Neuronal stem cell (in vitro differentiated cells): ENCODE measurements at regions not wholly inside any gene's neighbourhood (a gene's known extent, or its start where the extent isn't known, plus 50 kb on each side); places are given as distances from the start of the nearest gene placed in this dataset.

ENCODE experiments used
- DNase-seq: peaks from one replicate; pipeline ENCODE4 v3.0.0-alpha.2; 2013; ENCODE audit warnings: low spot score
- H2AFZ ChIP-seq: one replicate; pipeline ENCODE4 v1.6.1; 2013; ENCODE audit warnings: mild to moderate bottlenecking, low read length, inconsistent platforms
- H2AK5ac ChIP-seq: 2 replicates; pipeline ENCODE4 v1.6.1; 2013; ENCODE audit warnings: low read depth, mild to moderate bottlenecking, inconsistent platforms, low read length, moderate library complexity, mixed read lengths
- H2BK120ac ChIP-seq: 2 replicates; pipeline ENCODE4 v1.6.1; 2013; ENCODE audit warnings: low read depth, mild to moderate bottlenecking, inconsistent platforms, low read length, moderate library complexity, mixed read lengths
- H2BK12ac ChIP-seq: one replicate; pipeline ENCODE4 v1.6.1; 2013; ENCODE audit warnings: low read length, inconsistent platforms
- H2BK15ac ChIP-seq: 2 replicates; pipeline ENCODE4 v1.6.1; 2013; ENCODE audit warnings: mild to moderate bottlenecking, low read length, inconsistent platforms, mixed read lengths
- H2BK5ac ChIP-seq: one replicate; pipeline ENCODE4 v1.6.1; 2013; ENCODE audit warnings: inconsistent platforms, mild to moderate bottlenecking, low read length, moderate library complexity
- H3K14ac ChIP-seq: one replicate; pipeline ENCODE4 v1.6.1; 2013; ENCODE audit warnings: low read length, inconsistent platforms
- H3K18ac ChIP-seq: 2 replicates; pipeline ENCODE4 v1.6.1; 2013; ENCODE audit warnings: low read length, inconsistent platforms
- H3K23ac ChIP-seq: 2 replicates; pipeline ENCODE4 v1.6.1; 2013; ENCODE audit warnings: low read depth, mild to moderate bottlenecking, mixed read lengths, low read length, inconsistent platforms; ENCODE audit not compliant: poor library complexity
- H3K27ac ChIP-seq: replicated peaks from 3 replicates; pipeline ENCODE4 v1.5.1; 2013; ENCODE audit warnings: low read length, inconsistent platforms
- H3K27me3 ChIP-seq, 3 experiments: 2 replicates each; pipeline ENCODE4 v1.6.1; 2013; ENCODE audit warnings: low read length in 3 of 3, mild to moderate bottlenecking in 2 of 3, inconsistent platforms in 1 of 3, low read depth in 1 of 3, mixed read lengths in 1 of 3, moderate library complexity in 1 of 3; ENCODE audit not compliant: control insufficient read depth in 3 of 3, insufficient read depth in 3 of 3
- H3K36me3 ChIP-seq, 2 donors: replicated peaks in 1 of 2; 2 replicates each; pipeline ENCODE4 v1.6.1; 2013; ENCODE audit warnings: low read length in 2 of 2; ENCODE audit not compliant: control insufficient read depth in 2 of 2, insufficient read depth in 2 of 2
- H3K4ac ChIP-seq: 2 replicates; pipeline ENCODE4 v1.6.1; 2013; ENCODE audit warnings: inconsistent platforms, mild to moderate bottlenecking, low read length, moderate library complexity
- H3K4me1 ChIP-seq, 2 donors: 1 replicate in 1 of 2; 2 replicates in 1 of 2; pipeline ENCODE4 v1.6.1; 2013; ENCODE audit warnings: low read length in 2 of 2, low read depth in 1 of 2; ENCODE audit not compliant: control insufficient read depth in 2 of 2, insufficient read depth in 1 of 2
- H3K4me2 ChIP-seq: one replicate; pipeline ENCODE4 v1.6.1; 2013; ENCODE audit warnings: mild to moderate bottlenecking, low read length, inconsistent platforms; ENCODE audit not compliant: insufficient read depth, poor library complexity, severe bottlenecking
- H3K4me3 ChIP-seq, 2 donors: 2 replicates each; pipeline ENCODE4 v1.5.1; 2013; ENCODE audit warnings: low read length in 2 of 2, mild to moderate bottlenecking in 2 of 2, inconsistent platforms in 1 of 2, moderate library complexity in 1 of 2
- H3K79me1 ChIP-seq: one replicate; pipeline ENCODE4 v1.6.1; 2013; ENCODE audit warnings: low read depth, mild to moderate bottlenecking, inconsistent platforms, low read length, moderate library complexity
- H3K9ac ChIP-seq: one replicate; pipeline ENCODE4 v1.6.1; 2013; ENCODE audit warnings: mild to moderate bottlenecking, low read depth, low read length, inconsistent platforms; ENCODE audit not compliant: poor library complexity
- H3K9me3 ChIP-seq, 2 donors: replicated peaks in 1 of 2; 2 replicates each; pipeline versions ENCODE3 to v1.6.1; 2013; ENCODE audit warnings: low read length in 2 of 2, mild to moderate bottlenecking in 2 of 2, inconsistent platforms in 1 of 2, low read depth in 1 of 2, mixed read lengths in 1 of 2, moderate library complexity in 1 of 2; ENCODE audit not compliant: control insufficient read depth in 2 of 2, insufficient read depth in 1 of 2
- H4K8ac ChIP-seq: one replicate; pipeline ENCODE4 v1.6.1; 2013; ENCODE audit warnings: low read depth, mild to moderate bottlenecking, inconsistent platforms, low read length, moderate library complexity
- H4K91ac ChIP-seq: one replicate; pipeline ENCODE4 v1.6.1; 2013; ENCODE audit warnings: low read length, low read depth, mild to moderate bottlenecking, inconsistent platforms; ENCODE audit not compliant: poor library complexity
- WGBS, 2 donors: extraction: QIAGEN DNeasy Blood & Tissue Kit; methylation state at CpG; one replicate each; pipeline ENCODE4 v1.1.7; 2013; ENCODE audit warnings: missing lambda C conversion rate in 2 of 2, mixed read lengths in 1 of 2; ENCODE audit not compliant: insufficient read length in 2 of 2, insufficient replicate concordance in 1 of 2; ENCODE audit errors: extremely low coverage in 2 of 2; 5-methylcytosine and 5-hydroxymethylcytosine counted together

GRCh38 chr12:92290886-92291285 is 145.2 kb upstream of the BTG1 start:
- no peaks in the 10 kb centered on the region for H3K79me1 ChIP-seq
- H3K4me3 ChIP-seq = no peak overlapping the region
- WGBS, 2 donors = no CpG with 5 or more reads among the region's 1 CpG
- no peak overlapping the region for H3K4me2 ChIP-seq
- H3K9me3 ChIP-seq = no peaks in the 10 kb centered on the region
- no peak overlapping the region for H3K4ac ChIP-seq
- H3K14ac ChIP-seq = no peak overlapping the region
- H2BK120ac ChIP-seq = no peak overlapping the region
- H3K27ac ChIP-seq = no peak overlapping the region
- H2AK5ac ChIP-seq = no peak overlapping the region
- no peak overlapping the region for H3K9ac ChIP-seq
- H2BK12ac ChIP-seq = no peak overlapping the region
- H3K36me3 ChIP-seq = no peaks in the 10 kb centered on the region
- no peaks in the 10 kb centered on the region for H3K27me3 ChIP-seq
- H2BK15ac ChIP-seq = no peak overlapping the region
- H3K4me1 ChIP-seq = peaks cover 0 to 4% of the 10 kb centered on the region in 2 donors
- no peak overlapping the region for H2AFZ ChIP-seq
- no peak overlapping the region for H4K8ac ChIP-seq
- no peak overlapping the region for H4K91ac ChIP-seq
- H3K18ac ChIP-seq = no peak overlapping the region
- no peak for DNase-seq
- no peak overlapping the region for H3K23ac ChIP-seq
- no peak overlapping the region for H2BK5ac ChIP-seq

DNA sequence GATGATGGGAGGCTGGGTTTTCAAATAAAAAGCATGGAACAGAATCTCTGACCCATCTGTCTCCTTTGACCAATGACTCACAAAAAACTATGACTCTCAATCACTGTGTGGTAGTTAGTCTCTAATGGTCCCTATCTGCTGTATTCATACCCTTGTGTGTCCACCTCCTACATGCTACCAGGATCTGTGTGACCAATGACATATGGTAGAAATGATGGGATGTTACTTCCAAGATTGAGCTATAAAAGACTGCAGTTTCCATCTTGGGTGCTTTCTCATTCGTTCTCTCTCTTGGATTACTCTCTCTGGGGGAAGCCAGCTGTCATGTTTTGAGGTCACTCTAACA is 144.7 kb upstream of the BTG1 start:
- H3K14ac ChIP-seq = no peak overlapping the region
- no peak overlapping the region for H3K4ac ChIP-seq
- H2BK5ac ChIP-seq = no peak overlapping the region
- no peaks in the 10 kb centered on the region for H3K27me3 ChIP-seq
- no peak overlapping the region for H3K9ac ChIP-seq
- no peaks in the 10 kb centered on the region for H3K79me1 ChIP-seq
- H2BK120ac ChIP-seq = no peak overlapping the region
- no peak overlapping the region for H3K27ac ChIP-seq
- peaks cover 0 to 2% of the 10 kb centered on the region in 2 donors for H3K4me1 ChIP-seq
- no peaks in the 10 kb centered on the region for H3K36me3 ChIP-seq
- H3K18ac ChIP-seq = no peak overlapping the region
- no peak for DNase-seq
- H4K8ac ChIP-seq = no peak overlapping the region
- no peak overlapping the region for H3K4me3 ChIP-seq
- H2AK5ac ChIP-seq = no peak overlapping the region
- H3K9me3 ChIP-seq = no peaks in the 10 kb centered on the region
- H2AFZ ChIP-seq = no peak overlapping the region
- H2BK15ac ChIP-seq = no peak overlapping the region
- no peak overlapping the region for H2BK12ac ChIP-seq
- H3K4me2 ChIP-seq = no peak overlapping the region
- no peak overlapping the region for H4K91ac ChIP-seq
- WGBS, 2 donors = no CpG with 5 or more reads among the region's 1 CpG
- no peak overlapping the region for H3K23ac ChIP-seq

DNA sequence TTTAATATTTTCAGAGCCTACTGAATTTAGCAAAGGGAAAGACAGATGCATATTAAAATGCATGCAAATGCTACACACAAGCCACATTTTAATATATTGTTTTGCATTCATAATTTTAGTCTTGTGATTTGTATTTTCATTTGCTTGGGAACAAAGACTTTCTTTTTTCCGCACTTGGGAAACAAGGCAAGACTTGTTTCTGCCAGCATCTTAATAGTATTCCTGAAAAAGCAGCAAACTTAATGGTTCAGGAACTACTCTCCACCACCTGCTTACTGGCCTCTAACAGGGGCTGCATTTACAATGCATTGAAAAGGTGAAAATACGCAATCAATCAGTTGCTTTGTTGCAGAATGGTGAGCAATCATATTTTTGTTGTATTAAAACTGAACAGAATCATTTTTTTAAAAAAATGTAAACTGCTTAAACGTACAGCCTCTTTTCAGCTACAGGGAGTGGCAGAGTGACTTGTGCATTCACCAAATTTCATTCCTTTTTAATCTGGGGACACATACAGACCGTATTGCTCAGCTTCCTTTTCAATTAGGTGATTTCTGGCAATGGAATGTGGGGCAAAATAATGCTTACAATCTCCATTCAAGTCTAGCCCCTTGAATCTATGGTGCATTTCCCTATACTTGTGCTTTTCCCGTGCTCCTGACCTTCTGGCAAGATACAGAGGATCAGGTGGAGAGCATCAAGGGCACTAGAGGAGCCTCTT is 144.1 kb upstream of the BTG1 start:
- Histone ChIP-seq H3K4me3 (no peak overlapping the region), H4K8ac (no peak overlapping the region), H3K23ac (no peak overlapping the region), H3K18ac (no peak overlapping the region), H3K9me3 (no peaks in the 10 kb centered on the region), H2AK5ac (no peak overlapping the region), H3K27ac (no peak overlapping the region), H2BK12ac (no peak overlapping the region), H3K4me1 (peaks cover 0 to 2% of the 10 kb centered on the region in 2 donors), H2BK15ac (no peak overlapping the region), H4K91ac (no peak overlapping the region), H3K14ac (no peak overlapping the region), H3K79me1 (no peaks in the 10 kb centered on the region), H2BK5ac (no peak overlapping the region), H3K4ac (no peak overlapping the region), H3K27me3 (no peaks in the 10 kb centered on the region), H3K4me2 (no peak overlapping the region), H2BK120ac (no peak overlapping the region), H3K36me3 (no peaks in the 10 kb centered on the region), H2AFZ (no peak overlapping the region), H3K9ac (no peak overlapping the region)
- no CpG with 5 or more reads among the region's 5 CpGs for WGBS, 2 donors
- no peak for DNase-seq

DNA sequence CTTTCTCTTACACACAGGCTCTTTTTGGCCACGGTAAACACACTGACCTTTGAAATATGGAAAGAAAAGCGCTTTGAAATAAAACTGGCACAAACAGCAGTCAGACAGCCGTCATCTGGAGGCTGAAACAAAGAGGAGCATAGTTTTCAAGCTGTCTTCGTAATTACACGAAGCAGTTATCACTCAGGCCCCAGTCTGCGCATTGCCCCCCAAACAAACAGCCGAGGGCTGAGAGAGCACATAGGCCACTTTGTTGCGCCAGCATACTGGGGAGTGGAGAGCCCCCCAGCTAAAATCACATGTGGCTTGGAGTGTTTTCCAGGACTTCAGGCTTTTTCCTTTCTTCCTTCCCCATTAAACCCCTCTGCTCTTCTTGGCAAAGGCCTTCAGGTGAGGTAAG is 142.9 kb upstream of the BTG1 start:
- no peak overlapping the region for H4K91ac ChIP-seq
- H3K9ac ChIP-seq = no peak overlapping the region
- no peaks in the 10 kb centered on the region for H3K79me1 ChIP-seq
- no peak overlapping the region for H2AK5ac ChIP-seq
- DNase-seq = no peak
- H2BK15ac ChIP-seq = no peak overlapping the region
- H3K18ac ChIP-seq = no peak overlapping the region
- no peak overlapping the region for H2BK5ac ChIP-seq
- H3K36me3 ChIP-seq = no peaks in the 10 kb centered on the region
- H2BK120ac ChIP-seq = no peak overlapping the region
- no peak overlapping the region for H4K8ac ChIP-seq
- no peak overlapping the region for H3K4me2 ChIP-seq
- H2AFZ ChIP-seq = peak overlapping the region; percentile 4
- no peak overlapping the region for H2BK12ac ChIP-seq
- H3K14ac ChIP-seq = no peak overlapping the region
- H3K4me3 ChIP-seq = no peak overlapping the region
- no peak overlapping the region for H3K4ac ChIP-seq
- H3K27ac ChIP-seq = no peak overlapping the region
- no peak overlapping the region for H3K23ac ChIP-seq
- H3K9me3 ChIP-seq = no peaks in the 10 kb centered on the region
- H3K4me1 ChIP-seq = no peaks in the 10 kb centered on the region
- H3K27me3 ChIP-seq = no peaks in the 10 kb centered on the region
- WGBS, 2 donors = no CpG with 5 or more reads among the region's 8 CpGs
